SK-N-SH (cell line): ENCODE measurements at regions not wholly inside any gene's neighbourhood (a gene's known extent, or its start where the extent isn't known, plus 50 kb on each side); places are given as distances from the start of the nearest gene placed in this dataset.

Experiments used
- CTCF ChIA-PET: fragments of 300-600, 350-600 bp; formaldehyde crosslinking; extraction: SDS; loops from one replicate; lab custom pipeline; 2021; lab: Yijun Ruan, JAX
- POLR2A ChIA-PET: fragments of 350-600 bp; sonication (Branson Sonifier 250); formaldehyde crosslinking; extraction: SDS; loops from one replicate; lab custom pipeline; 2020; ENCODE audit warnings: antibody characterized with exemption, inconsistent platforms; lab: Yijun Ruan, JAX
- DNase-seq: peaks from one replicate; pipeline ENCODE4 v3.0.0; 2012
- H2AFZ ChIP-seq: fragments of 200-600 bp; sonication (generic); 2 replicates; pipeline ENCODE4 v1.8.1; 2016; ENCODE audit warnings: antibody characterized with exemption, mild to moderate bottlenecking, low read depth
- H3F3A ChIP-seq: fragments of 200-600 bp; sonication (generic); replicated peaks from 2 replicates; pipeline ENCODE3; 2016; ENCODE audit warnings: antibody characterized with exemption, mild to moderate bottlenecking; ENCODE audit not compliant: insufficient read depth
- H3K27ac ChIP-seq, 2 experiments: fragments of 200-500 bp in 1 of 2; fragments of 200-600 bp in 1 of 2; sonication (Bioruptor generic) in 1 of 2; sonication (generic), shearing (Covaris generic) in 1 of 2; 2 replicates each; pipeline versions ENCODE4 v1.5.1 to v1.6.1; 2014 to 2016; ENCODE audit warnings: low read depth in 2 of 2, inconsistent platforms in 1 of 2, low read length in 1 of 2, mild to moderate bottlenecking in 1 of 2, mixed read lengths in 1 of 2
- H3K27me3 ChIP-seq: fragments of 200-600 bp; sonication (generic), shearing (Covaris generic); 2 replicates; pipeline ENCODE4 v1.6.1; 2016; ENCODE audit warnings: mixed run types; ENCODE audit not compliant: insufficient read depth
- H3K36me3 ChIP-seq, 2 experiments: fragments of 200-500 bp in 1 of 2; fragments of 200-600 bp in 1 of 2; sonication (Bioruptor generic) in 1 of 2; sonication (generic) in 1 of 2; replicated peaks in 1 of 2; 2 replicates each; pipeline versions ENCODE3 to v1.5.1; 2014 to 2016; ENCODE audit warnings: low read length in 1 of 2, mild to moderate bottlenecking in 1 of 2; ENCODE audit not compliant: insufficient read depth in 2 of 2, control insufficient read depth in 1 of 2
- H3K4me1 ChIP-seq, 2 experiments: fragments of 200-500 bp in 1 of 2; fragments of 200-600 bp in 1 of 2; sonication (Bioruptor generic) in 1 of 2; sonication (generic), shearing (Covaris generic) in 1 of 2; 2 replicates each; pipeline versions ENCODE4 v1.5.1 to v1.6.1; 2014 to 2016; ENCODE audit warnings: low read depth in 1 of 2, low read length in 1 of 2, mixed run types in 1 of 2; ENCODE audit not compliant: insufficient read depth in 2 of 2, control insufficient read depth in 1 of 2
- H3K4me2 ChIP-seq: fragments of 200-600 bp; sonication (generic), shearing (Covaris generic); 2 replicates; pipeline ENCODE4 v1.6.1; 2017; ENCODE audit warnings: mixed run types
- H3K4me3 ChIP-seq, 2 experiments: fragments of 200-500 bp in 1 of 2; fragments of 200-600 bp in 1 of 2; sonication (Bioruptor generic) in 1 of 2; sonication (generic), shearing (Covaris generic) in 1 of 2; 2 replicates each; pipeline versions ENCODE4 v1.5.1 to v1.8.1; 2014 to 2016; ENCODE audit warnings: low read depth in 2 of 2, inconsistent platforms in 1 of 2, low read length in 1 of 2, mild to moderate bottlenecking in 1 of 2, mixed read lengths in 1 of 2, moderate library complexity in 1 of 2
- H3K79me2 ChIP-seq: fragments of 200-600 bp; sonication (generic); 2 replicates; pipeline ENCODE4 v1.8.1; 2017; ENCODE audit warnings: mild to moderate bottlenecking; ENCODE audit not compliant: insufficient read depth
- H3K9ac ChIP-seq: fragments of 200-600 bp; sonication (generic); 2 replicates; pipeline ENCODE4 v1.6.1; 2017; ENCODE audit warnings: mixed run types
- H3K9me2 ChIP-seq: fragments of 200-600 bp; sonication (generic); 2 replicates; pipeline ENCODE4 v1.6.1; 2017; ENCODE audit warnings: mixed run types
- H3K9me3 ChIP-seq: fragments of 200-600 bp; sonication (generic); 2 replicates; pipeline ENCODE4 v1.6.1; 2017; ENCODE audit warnings: mixed run types, mild to moderate bottlenecking, moderate library complexity
- H4K20me1 ChIP-seq: fragments of 200-600 bp; sonication (generic); 2 replicates; pipeline ENCODE4 v1.6.1; 2017; ENCODE audit warnings: mild to moderate bottlenecking, mixed run types; ENCODE audit not compliant: insufficient read depth
- EZH2phosphoT487 ChIP-seq: fragments of 200-600 bp; sonication (generic); IDR thresholded peaks from 2 replicates; pipeline ENCODE4 v1.6.1; 2017; ENCODE audit warnings: low read depth, mixed run types, mild to moderate bottlenecking, antibody characterized with exemption, moderate library complexity, borderline replicate concordance
- GABPA ChIP-seq: IDR thresholded peaks from 2 replicates; pipeline ENCODE4 v1.4.0; 2012; ENCODE audit warnings: low read depth, mild to moderate bottlenecking
- GATA2 ChIP-seq: sonication (generic); formaldehyde crosslinking; IDR thresholded peaks from 2 replicates; pipeline ENCODE4 v1.5.0; 2020; ENCODE audit warnings: mild to moderate bottlenecking, missing genetic modification reagents
- IRF3 ChIP-seq: fragments of 150-350 bp; IDR thresholded peaks from 2 replicates; pipeline ENCODE4 v1.6.1; 2016; ENCODE audit warnings: mild to moderate bottlenecking, low read depth, low read length
- JUND ChIP-seq: IDR thresholded peaks from 2 replicates; pipeline ENCODE4 v1.4.0; 2012
- MAX ChIP-seq: IDR thresholded peaks from 2 replicates; pipeline ENCODE4 v1.4.0; 2012; ENCODE audit warnings: low read depth
- MEF2A ChIP-seq: IDR thresholded peaks from 2 replicates; pipeline ENCODE4 v1.4.0; 2012; ENCODE audit warnings: low read depth, borderline replicate concordance
- MXI1 ChIP-seq: IDR thresholded peaks from 2 replicates; pipeline ENCODE4 v1.6.1; 2012; ENCODE audit warnings: mild to moderate bottlenecking, low read depth, low read length, improper control_type of control experiment
- RXRA ChIP-seq: IDR thresholded peaks from 2 replicates; pipeline ENCODE4 v1.4.0; 2012; ENCODE audit warnings: low read depth, mild to moderate bottlenecking, borderline replicate concordance
- TAF1 ChIP-seq: IDR thresholded peaks from 2 replicates; pipeline ENCODE4 v1.6.1; 2012; ENCODE audit warnings: low read depth, mild to moderate bottlenecking, low read length, moderate library complexity, borderline replicate concordance
- WGBS: methylation state at CpG from one replicate; pipeline ENCODE4 v1.1.6; 2017; ENCODE audit warnings: low lambda C conversion rate; 5-methylcytosine and 5-hydroxymethylcytosine counted together
- TF ChIP-seq, protein P1 (sequence below): fragments of 200-600 bp; sonication (generic); IDR thresholded peaks from 2 replicates; pipeline ENCODE4 v1.6.1; 2017; ENCODE audit warnings: antibody characterized with exemption, mild to moderate bottlenecking, moderate library complexity
- TF ChIP-seq, protein P2 (sequence below): IDR thresholded peaks from 2 replicates; pipeline ENCODE4 v1.4.0; 2012; ENCODE audit warnings: low read depth, borderline replicate concordance

DNA sequence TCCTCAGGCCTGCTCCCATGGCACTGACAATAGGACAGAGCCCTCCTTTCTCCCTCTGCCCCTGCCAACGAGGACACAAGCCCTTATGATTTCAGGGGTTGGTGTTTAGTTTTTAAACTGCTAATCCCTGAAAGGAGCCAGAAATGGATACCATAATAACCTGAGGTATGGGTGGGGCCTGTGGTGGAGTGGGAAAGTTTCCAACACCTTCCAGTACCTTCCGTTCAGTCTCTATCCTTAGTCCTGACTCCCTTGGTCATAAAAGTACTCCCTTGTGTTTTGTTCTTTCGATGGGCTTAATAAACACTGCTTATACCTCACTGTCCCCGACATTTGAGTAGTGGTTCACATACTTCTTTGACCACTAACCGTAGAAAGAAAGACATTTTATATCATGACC, 141.8 kb upstream of the MAGI3 start:
- Histone ChIP-seq H3K9ac (no peak overlapping the region), H2AFZ (no peak overlapping the region), H3K79me2 (no peaks in the 10 kb centered on the region), H3K4me3 (no peak overlapping the region), H3K27ac (no peak overlapping the region), H3K9me2 (no peaks in the 10 kb centered on the region), H3K36me3 (no peaks in the 10 kb centered on the region), H3K4me1 (peaks cover 0 to 21% of the 10 kb centered on the region in 2 experiments; a peak in 2 of 4 replicates), H3F3A (no peaks in the 10 kb centered on the region), H4K20me1 (no peaks in the 10 kb centered on the region), H3K27me3 (no peaks in the 10 kb centered on the region), H3K9me3 (no peaks in the 10 kb centered on the region), H3K4me2 (no peak overlapping the region)
- CTCF ChIA-PET: no interaction called here
- WGBS: 53% methylated on average over 5 of the region's 5 CpGs
- POLR2A ChIA-PET: no interaction called here
- DNase-seq: no peak
- TF ChIP-seq, protein P1, sequence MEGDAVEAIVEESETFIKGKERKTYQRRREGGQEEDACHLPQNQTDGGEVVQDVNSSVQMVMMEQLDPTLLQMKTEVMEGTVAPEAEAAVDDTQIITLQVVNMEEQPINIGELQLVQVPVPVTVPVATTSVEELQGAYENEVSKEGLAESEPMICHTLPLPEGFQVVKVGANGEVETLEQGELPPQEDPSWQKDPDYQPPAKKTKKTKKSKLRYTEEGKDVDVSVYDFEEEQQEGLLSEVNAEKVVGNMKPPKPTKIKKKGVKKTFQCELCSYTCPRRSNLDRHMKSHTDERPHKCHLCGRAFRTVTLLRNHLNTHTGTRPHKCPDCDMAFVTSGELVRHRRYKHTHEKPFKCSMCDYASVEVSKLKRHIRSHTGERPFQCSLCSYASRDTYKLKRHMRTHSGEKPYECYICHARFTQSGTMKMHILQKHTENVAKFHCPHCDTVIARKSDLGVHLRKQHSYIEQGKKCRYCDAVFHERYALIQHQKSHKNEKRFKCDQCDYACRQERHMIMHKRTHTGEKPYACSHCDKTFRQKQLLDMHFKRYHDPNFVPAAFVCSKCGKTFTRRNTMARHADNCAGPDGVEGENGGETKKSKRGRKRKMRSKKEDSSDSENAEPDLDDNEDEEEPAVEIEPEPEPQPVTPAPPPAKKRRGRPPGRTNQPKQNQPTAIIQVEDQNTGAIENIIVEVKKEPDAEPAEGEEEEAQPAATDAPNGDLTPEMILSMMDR: no peak

GRCh38 chr1:113250161-113250560, 140.2 kb upstream of the MAGI3 start:
- Histone ChIP-seq H3K4me2 (no peak overlapping the region), H3K79me2 (no peaks in the 10 kb centered on the region), H3K9ac (no peak overlapping the region), H3K27me3 (no peaks in the 10 kb centered on the region), H3K9me2 (no peaks in the 10 kb centered on the region), H3F3A (no peaks in the 10 kb centered on the region), H3K4me3 (no peak overlapping the region), H4K20me1 (no peaks in the 10 kb centered on the region), H3K4me1 (peaks cover 0 to 16% of the 10 kb centered on the region in 2 experiments; a peak in 1 of 4 replicates), H3K9me3 (no peaks in the 10 kb centered on the region), H3K36me3 (no peaks in the 10 kb centered on the region), H2AFZ (no peak overlapping the region), H3K27ac (no peak overlapping the region)
- no peak for DNase-seq
- CTCF ChIA-PET: interaction anchor here (1.0 kb wide), 1 partner anchor 26 kb away, joined by 3 read pairs; no protein-coding TSS in a partner anchor
- POLR2A ChIA-PET: no interaction called here
- TF ChIP-seq JUND: no peak
- TF ChIP-seq, protein P2, sequence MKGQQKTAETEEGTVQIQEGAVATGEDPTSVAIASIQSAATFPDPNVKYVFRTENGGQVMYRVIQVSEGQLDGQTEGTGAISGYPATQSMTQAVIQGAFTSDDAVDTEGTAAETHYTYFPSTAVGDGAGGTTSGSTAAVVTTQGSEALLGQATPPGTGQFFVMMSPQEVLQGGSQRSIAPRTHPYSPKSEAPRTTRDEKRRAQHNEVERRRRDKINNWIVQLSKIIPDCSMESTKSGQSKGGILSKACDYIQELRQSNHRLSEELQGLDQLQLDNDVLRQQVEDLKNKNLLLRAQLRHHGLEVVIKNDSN: no peak
- no peak for TF ChIP-seq GABPA
- no peak for TF ChIP-seq MEF2A
- TF ChIP-seq MXI1: no peak
- no peak for TF ChIP-seq TAF1
- no peak for TF ChIP-seq RXRA
- no peak for TF ChIP-seq IRF3
- no peak for TF ChIP-seq EZH2phosphoT487
- TF ChIP-seq GATA2 (CRISPR knock-in tag): no peak
- no peak for TF ChIP-seq MAX
- 67% methylated on average over 6 of the region's 6 CpGs for WGBS
